GM18505 (cell line): ENCODE measurements at regions not wholly inside any gene's neighbourhood (a gene's known extent, or its start where the extent isn't known, plus 50 kb on each side); places are given as distances from the start of the nearest gene placed in this dataset.
"Not testable (repeated sequence)": the region's sequence is repeated elsewhere in the genome, so short reads cannot be mapped to it uniquely, and the experiment has no call there.

Experiments used
- ATAC-seq: cut with Tn5 transposase; IDR thresholded peaks from one replicate; pipeline ENCODE4 v1.9.1; 2021; ENCODE audit not compliant: unreplicated experiment
- POLR2A ChIP-seq: IDR thresholded peaks from 4 replicates; pipeline ENCODE4 v1.6.1; 2011; ENCODE audit warnings: borderline replicate concordance; ENCODE audit not compliant: insufficient read depth, insufficient read length; ENCODE audit errors: extremely low read depth

DNA sequence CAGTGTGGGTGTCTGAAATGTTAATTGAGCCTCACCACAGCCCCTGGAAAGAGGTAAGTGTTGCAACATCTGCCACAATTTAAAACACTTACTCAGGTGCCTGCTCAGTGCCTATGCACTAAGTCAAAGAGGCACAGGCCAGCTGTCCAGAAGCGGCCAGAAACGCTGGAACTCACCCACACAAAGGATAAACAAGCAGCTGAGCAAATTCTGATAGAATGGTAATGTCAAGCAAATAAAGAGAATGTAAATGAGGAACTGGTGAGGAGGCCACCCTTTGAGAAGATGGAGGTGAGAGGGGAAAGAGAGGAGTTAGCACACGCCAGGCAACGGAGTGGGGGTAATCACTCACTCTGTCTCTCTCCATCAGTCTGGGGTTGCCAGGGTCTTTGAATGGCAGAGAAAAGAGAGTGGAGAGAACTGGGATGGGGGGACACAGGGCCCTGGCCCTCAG lies 67.7 kb upstream of the SERP2 start:
- TF ChIP-seq POLR2A: no peak
- ATAC-seq: no peak

DNA sequence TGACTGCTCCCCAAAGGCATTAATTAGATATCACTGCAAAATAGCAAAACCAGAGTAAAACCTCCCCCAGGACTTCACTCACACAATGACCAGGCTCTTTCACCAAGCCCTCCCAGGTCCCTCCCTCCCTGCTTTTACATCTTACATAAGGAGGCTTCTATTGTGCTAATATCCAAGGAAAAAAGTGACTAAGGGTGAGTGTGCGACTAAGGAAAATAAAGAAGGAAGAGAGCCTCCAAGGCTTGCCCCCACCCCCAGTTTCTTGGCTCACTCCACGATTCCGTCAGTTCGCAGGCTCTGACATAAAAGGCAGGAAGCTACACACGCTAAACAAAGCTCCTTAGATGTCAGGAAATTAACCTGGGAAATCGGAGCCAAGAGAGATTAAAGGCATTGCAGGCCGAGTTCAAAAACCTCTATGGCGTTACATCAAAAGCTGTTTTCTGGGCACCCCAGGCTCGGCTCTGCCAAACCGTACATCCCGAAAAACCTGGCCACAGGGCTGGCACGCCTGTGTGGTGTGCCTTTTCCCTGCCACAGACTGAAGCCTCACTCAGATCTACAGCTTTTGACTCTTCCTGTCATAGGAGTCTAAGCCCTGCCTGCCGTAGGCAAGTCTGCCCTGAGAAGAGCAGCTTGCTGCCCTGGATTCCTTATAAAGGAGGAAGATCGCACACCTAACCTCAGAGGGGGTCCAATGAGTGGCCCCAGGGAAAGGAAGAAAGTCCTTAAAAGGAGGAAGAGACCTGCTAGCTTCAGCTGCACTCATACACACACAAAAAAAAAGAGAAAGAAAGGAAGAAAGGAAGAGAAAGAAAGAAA lies 67.0 kb upstream of the SERP2 start:
- no peak for ATAC-seq
- TF ChIP-seq POLR2A: no peak

DNA sequence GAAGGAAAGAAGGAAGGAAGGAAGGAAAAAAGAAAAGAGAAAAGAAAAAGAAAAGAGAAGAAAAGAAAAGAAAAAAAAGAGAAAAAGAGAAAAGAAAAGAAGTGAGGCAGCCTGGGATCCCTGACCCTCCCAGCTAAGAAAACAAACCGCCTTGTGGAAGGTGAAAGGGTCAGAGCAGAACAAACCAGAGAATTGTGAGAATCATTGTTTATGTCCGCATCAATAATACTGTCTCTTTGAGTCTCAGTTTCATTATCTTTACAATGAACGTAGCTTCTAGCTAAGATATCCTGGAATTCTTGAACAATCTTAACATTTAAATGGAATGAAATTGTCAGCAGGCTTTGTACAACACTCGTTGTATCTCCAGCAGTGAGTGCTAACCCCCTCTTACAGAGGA lies 66.4 kb upstream of the SERP2 start:
- no peak for ATAC-seq
- no peak for TF ChIP-seq POLR2A

DNA sequence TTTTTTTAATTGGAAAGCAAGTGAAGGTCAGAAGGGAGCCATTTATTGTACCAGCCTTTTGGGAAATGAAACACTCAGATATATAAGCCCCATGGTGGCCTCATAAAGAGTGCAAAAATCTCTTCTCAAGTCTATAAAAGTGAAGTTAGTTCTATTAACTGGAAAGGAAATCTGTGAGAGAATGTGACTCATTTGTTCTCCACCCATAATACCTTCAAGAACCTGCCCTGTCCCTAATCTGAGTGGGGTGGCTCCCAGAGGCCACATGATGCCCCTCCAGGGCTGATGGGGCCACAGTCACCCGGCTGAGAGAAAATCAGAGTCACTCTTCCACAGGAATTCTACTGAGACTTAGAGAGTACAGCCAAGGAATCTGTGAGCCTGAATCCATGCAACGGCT lies 65.8 kb upstream of the SERP2 start:
- no peak for ATAC-seq
- no peak for TF ChIP-seq POLR2A

DNA sequence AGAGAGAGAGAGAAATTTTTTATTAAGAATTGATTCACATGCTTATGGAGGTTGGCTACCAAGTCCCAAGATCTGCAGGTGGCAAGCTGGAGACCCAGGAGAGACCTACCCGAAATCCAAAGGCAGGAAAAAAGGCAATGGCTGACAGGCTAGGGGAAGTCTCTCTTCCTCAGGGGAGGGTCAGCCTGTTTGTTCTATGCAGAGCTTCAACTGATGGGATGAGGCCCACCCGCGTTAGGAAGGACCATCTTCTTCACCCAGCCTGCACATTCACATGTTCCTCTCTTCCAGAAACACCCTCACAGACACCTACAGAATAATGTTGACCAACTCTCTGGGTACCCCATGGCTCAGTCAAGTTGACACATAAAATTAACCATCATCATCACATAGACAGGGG lies 65.3 kb upstream of the SERP2 start:
- ATAC-seq: no peak
- TF ChIP-seq POLR2A: no peak

DNA sequence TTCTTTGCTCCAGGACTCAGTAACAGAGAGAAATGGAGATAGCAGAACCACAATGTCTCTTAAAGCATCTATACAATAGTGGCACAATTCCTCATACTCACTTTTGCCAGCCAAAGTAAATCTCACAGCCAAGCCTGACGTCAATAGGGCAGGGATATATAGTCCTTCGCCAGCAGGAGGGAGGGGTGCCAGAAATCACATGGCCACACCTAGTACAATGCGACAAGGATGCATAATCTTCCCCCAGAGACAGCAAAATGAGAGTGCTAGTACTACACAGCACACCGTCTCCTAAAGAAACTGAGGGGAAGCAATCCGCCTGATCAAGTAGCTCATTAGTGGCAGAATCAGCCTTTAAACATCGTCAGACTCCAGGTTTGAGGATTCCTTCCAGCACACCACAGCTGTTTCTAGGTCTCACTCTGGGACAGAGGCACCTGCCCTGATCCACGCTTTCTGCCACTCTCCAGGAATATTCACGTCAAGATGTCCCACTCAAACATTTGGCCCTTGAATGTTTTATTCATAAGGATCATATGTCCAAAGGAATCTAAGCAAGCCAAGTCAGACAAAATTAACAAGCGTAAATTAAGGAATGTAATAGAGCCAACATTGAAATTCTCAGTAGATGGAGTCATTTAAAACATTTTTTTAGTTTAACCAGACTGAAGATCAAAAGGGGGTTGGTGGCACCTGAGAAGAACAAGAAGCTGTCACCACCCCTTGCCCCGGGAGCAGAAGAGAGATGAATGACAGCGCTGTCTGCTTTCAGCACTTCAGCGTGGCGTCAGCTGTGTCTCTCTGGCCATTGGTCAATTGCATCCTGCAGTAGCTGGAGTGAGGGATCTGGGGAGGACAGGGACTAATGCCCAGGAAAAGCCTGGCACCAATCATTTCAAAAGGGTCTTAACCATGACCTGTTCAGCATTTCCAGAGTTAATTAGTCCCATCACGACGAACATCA lies 63.5 kb upstream of the SERP2 start:
- no peak for ATAC-seq
- TF ChIP-seq POLR2A: no peak

DNA sequence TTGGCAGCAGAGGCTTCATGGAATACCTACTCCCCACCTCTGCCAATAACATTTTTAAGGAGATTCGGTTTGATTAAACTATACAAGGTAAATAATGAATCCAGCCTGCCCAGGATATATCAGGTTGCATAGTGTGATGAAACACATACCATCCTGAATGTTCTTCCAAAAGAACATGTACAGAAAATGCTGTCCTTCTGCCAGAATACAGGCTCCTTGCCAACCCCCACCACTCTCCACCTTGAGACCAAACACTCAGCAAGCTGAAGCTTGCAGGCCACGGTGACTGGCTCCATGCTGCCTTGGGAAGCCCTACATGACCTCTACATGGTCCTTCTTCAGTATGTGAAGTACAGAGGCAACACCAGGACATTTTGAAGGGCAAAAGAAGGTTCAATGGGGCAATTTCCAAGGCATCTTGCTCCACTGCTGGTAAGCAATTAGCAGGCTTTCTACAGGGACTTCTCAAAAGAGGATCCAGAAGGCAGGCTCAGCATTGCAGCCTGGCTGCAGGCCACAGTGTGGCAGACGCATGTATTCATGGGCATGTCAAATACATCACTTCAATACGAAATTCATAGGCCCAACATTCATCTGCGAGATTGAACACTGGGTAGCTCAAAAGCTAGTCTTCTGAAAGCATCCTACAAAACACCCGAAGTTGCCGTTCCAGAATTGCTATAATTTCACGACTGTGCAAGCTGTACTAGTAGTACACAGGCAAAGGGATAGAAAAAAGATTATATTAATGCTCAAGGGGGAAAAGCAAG lies 62.4 kb upstream of the SERP2 start:
- no peak for TF ChIP-seq POLR2A
- ATAC-seq: no peak

DNA sequence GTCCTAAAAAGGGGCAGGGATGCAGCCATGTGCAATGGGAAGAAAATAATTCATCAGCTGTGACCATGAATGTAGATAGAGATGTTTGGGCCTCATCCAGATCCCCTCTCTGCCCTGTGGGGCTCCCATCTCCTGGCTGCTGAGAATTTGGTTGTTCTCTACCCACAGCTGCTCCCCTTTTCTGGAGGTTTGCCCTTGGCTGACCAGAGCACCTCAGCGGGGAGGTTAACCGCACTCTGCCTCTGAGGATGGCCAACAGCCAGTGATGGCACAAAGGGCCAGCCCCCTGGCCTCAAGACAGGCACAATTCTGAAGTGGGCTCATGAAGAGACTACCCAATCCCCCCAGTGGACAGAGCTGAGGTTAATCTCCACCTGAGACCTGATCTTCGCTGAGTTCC lies 61.5 kb upstream of the SERP2 start:
- TF ChIP-seq POLR2A: no peak
- ATAC-seq: no peak

DNA sequence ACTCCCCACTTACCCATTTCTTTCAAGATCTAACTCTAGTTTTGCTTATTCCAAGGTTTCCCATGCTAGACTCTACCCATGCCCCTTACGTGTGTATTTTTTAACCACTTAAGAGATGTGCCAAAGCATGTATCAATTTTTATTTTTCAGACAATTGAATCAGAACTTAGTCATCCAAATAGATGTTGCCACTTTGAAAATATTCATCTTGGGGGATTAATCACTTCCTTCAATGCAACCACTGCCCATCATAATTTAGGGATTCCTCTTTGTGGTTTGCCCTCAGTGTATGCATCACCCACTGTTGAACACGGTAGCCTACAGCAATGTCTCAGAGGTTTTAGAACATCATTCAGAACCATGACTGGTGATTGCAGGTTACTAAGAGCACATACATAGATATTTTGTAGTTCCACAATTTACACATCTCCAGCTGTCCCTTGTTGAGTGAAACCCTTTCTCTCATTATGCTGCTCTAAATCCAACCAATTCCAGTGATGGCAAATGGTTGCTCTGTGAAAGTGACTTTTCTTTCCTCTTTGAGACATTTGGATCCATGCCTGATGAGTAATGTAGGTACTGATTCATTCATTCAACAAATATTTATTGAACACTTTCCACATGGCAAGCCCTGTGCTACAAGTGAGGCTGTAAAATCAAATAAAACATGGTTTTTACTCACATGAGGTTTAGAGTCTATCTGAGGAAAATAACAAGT lies 60.6 kb upstream of the SERP2 start:
- no peak for TF ChIP-seq POLR2A
- no peak for ATAC-seq

DNA sequence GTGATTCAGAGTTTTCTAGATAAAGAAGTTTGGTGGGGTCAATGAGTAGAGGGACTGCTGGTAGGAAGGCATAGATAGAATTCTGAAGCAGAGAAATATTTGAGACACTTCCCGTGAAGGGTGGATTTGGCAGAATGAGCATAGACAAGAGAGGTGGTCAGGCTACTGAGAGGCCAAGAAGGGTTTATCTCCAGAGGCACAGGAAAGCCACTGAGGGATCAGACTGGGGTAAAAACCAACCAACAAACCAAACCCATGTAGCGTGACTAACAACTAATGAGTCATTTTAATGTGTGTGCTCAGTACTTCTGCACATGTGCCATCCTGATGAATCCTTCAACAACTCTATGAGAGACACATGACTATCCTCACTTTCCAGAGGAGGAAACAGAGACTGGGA lies 60.0 kb upstream of the SERP2 start:
- ATAC-seq: no peak
- TF ChIP-seq POLR2A: no peak

DNA sequence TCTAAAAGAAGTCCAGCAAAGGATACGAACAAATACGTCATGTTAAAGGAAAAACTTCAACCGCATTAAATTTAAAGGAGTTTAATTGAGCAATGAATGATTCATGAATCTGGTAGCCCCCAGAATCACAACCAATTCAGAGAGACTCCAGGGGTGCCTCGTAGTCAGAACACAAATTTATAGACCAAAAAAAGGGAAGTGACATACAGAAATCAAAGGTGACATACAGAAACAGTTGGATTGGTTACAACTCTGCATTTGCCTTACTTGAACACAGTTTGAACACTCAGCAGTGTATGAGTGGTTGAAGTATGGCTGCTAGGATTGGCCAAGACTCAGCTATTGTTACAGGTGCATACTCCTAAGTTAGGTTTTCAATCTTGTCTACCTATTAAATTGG lies 59.5 kb upstream of the SERP2 start:
- not testable (repeated sequence) for ATAC-seq

DNA sequence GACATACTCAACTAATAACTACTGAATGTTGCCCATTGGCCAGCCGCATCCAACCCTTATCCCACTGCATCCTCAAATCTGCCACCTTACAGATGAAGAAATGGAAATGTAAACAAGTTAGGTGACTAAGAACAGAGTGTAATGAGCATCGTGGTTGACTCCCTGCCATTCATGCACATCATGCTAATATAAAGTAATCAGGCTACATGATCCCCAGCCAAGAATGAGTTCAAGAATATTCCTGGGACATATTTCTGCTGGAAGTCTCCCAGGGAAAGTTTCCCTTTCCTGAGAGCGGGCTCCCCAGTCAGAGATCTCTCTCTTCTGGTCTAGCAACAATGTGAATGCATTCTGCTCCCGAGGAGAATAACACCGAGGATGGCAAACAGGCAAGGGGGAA lies 55.9 kb upstream of the SERP2 start:
- TF ChIP-seq POLR2A: no peak
- ATAC-seq: no peak

DNA sequence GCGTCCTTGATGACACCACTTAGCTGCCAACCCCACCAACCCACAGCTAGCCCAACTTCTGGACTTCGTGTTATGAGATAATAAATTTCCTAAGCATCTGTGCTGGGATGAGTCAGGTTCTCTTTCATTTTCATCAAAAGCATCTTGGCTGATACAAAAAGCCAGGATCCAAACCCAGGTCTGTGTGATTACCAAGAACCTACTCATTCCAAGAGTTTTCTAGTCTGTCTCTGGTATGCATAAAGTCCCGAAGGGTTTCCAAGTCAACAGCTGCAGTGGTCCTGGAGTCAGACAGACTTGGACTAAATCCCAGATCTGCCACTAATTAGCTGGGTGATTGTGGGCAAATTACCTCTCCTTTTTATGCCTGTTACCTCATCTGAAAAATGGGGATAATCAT lies 55.5 kb upstream of the SERP2 start:
- no peak for TF ChIP-seq POLR2A
- no peak for ATAC-seq
